NT2/D1 (cell line): ENCODE measurements at regions not wholly inside any gene's neighbourhood (a gene's known extent, or its start where the extent isn't known, plus 50 kb on each side); places are given as distances from the start of the nearest gene placed in this dataset.

Experiments
- SUZ12 ChIP-seq: IDR thresholded peaks from 2 replicates; pipeline ENCODE4 v1.6.1; 2011; ENCODE audit not compliant: insufficient read length, insufficient read depth; ENCODE audit errors: extremely low read depth
- YY1 ChIP-seq: IDR thresholded peaks from 2 replicates; pipeline ENCODE4 v1.6.1; 2011; ENCODE audit not compliant: insufficient read length, insufficient read depth
- ZNF274 ChIP-seq: IDR thresholded peaks from 2 replicates; pipeline ENCODE4 v1.6.1; 2011; ENCODE audit warnings: mild to moderate bottlenecking, low read depth, low read length

DNA sequence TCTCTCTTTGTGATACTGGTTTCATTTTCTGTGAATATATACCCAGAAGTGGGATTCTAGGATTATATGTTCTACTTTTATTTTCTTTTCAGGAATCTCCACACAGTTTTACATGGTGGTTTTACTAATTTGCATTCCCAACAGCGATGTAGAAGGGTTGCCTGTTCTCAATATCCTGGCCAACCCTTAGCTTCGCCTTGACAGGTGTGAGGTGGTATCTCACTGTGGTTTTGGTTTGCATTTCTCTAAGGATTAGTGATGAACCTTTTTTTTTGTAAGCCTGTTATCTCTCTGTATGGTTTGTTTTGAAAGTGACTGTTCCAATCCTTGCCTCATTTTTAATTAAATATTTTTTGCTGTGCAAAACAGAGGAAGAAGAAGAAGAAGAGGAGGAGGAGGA is 937.7 kb downstream of the CDH8 start:
- no peak for TF ChIP-seq YY1
- TF ChIP-seq ZNF274 = no peak
- TF ChIP-seq SUZ12 = no peak
